C4-2B (cell line): ENCODE measurements at regions not wholly inside any gene's neighbourhood (a gene's known extent, or its start where the extent isn't known, plus 50 kb on each side); places are given as distances from the start of the nearest gene placed in this dataset.

Experiments used
- CTCF ChIP-seq: fragments of 450-650 bp; conservative IDR thresholded peaks from 2 replicates; pipeline ENCODE4 v1.5.1; 2017; ENCODE audit warnings: mild to moderate bottlenecking
- ZFX ChIP-seq: fragments of 450-650 bp; IDR thresholded peaks from 2 replicates; pipeline ENCODE4 v1.6.1; 2017

- no peak for TF ChIP-seq CTCF
- no peak for TF ChIP-seq ZFX
Measured at GRCh38 chr5:171589461-171589860, 170.0 kb downstream of the FGF18 start.
